SIG-M5 (cell line): ENCODE measurements at regions not wholly inside any gene's neighbourhood (a gene's known extent, or its start where the extent isn't known, plus 50 kb on each side); places are given as distances from the start of the nearest gene placed in this dataset.
"Not testable (repeated sequence)": the region's sequence is repeated elsewhere in the genome, so short reads cannot be mapped to it uniquely, and the experiment has no call there.

ENCODE experiments used
- DNase-seq: peaks from one replicate; lab custom pipeline; 2025; lab: John Stamatoyannopoulos, UW

- DNase-seq = no peak
Observed at GRCh38 chr6:121020656-121021055, 313.6 kb downstream of the TBC1D32 start.

GRCh38 chr6:121008553-121008952, 325.7 kb downstream of the TBC1D32 start:
- no peak for DNase-seq

GRCh38 chr6:121006024-121006423, 328.3 kb downstream of the TBC1D32 start:
- DNase-seq = no peak

GRCh38 chr6:121000381-121000780, 333.9 kb downstream of the TBC1D32 start:
- DNase-seq = no peak

DNA sequence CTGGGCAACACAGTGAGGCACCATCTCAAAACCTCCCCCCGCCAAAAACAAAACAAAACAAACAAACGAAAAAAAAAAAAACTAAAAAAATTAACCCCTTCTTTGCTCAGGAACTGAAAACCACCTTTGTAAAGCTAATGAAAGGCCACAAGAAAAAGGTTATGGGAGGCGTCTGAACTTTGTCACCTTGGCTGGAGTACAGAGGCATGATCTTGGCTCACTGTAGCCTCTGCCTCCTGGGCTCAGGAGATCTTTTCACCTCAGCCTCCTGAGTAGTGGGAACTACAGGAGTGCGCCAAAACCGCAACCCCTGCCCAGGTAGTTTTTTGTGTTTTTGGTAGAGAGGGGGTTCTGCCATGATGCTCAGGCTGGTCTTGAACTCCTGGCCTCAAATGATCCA, 337.9 kb downstream of the TBC1D32 start:
- DNase-seq = no peak

DNA sequence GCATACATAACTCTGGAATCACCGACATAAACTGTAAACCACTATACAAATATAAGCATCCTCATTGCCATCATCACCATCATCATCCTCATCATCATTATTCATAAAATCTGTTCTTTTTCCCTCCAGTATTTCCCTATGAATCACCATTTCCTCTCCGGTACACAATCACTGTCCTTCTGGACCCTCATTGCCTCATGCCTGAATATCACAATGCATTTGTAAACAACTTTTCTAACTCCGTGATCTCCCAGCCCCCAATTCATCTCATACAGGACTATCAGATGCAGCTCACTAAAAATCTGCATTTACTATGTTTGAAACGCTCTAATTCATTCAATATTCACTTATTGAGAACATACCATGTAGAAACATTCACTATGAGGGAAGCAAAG, 339.7 kb downstream of the TBC1D32 start:
- DNase-seq = no peak

GRCh38 chr6:120993929-120994572, 340.2 kb downstream of the TBC1D32 start:
- DNase-seq = no peak

DNA sequence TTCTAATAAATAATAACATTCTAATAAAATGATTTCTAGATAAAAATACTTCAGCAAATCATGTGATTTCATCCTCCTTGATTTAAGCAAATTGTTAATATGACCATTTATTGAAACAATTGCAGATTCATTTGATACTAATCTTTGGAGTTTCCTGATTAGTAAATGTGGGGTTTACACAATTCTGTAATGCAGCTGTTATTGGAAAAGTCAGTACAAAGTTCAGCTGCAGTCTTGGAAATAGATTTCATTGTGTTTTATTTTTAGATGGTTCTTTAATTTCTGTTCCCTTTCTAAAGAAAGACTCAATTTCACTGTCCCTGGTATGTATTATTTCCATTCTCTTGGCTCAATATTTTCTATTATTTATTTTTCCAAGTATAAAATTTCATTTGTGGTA, 342.0 kb downstream of the TBC1D32 start:
- DNase-seq = no peak

- no peak for DNase-seq
Observed at GRCh38 chr6:120990866-120991265, 343.4 kb downstream of the TBC1D32 start.

DNA sequence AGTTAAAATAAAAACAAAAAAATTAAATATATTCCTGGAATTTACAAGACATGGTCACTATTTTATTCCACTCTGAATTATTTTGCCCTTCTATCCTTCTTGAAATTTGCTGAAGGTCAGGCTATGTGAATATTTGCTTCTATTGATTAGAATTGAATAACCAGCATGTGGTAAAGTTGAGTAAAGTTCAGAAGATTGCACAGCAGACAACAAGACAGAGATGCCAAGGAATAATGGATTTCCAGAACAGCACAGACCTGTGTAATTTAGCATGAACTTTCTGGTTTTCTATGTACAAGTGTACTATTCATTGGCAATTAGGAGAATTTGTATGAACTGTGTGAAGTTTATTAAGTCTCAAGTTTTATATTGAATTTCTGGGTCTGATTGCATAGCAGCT, 352.4 kb downstream of the TBC1D32 start:
- no peak for DNase-seq

DNA sequence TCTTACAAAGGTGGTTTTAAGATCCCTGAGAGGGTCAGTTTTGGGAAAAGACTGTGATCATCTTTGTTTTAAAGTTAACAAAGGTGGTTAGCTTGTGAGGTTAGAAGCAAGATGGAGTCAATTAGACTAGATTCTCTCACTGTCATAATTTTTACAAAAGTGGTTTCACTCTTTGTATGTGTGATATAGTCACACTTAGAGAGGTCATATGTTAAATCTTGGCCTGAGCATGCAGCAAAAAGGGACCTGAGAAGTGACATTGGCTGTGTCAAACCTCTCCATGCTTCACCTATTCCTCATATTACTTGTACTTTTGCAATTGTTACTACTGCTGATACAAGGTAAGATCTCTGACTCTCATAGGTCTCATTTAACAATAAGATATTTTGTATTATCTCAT, 368.0 kb downstream of the TBC1D32 start:
- DNase-seq = no peak

DNA sequence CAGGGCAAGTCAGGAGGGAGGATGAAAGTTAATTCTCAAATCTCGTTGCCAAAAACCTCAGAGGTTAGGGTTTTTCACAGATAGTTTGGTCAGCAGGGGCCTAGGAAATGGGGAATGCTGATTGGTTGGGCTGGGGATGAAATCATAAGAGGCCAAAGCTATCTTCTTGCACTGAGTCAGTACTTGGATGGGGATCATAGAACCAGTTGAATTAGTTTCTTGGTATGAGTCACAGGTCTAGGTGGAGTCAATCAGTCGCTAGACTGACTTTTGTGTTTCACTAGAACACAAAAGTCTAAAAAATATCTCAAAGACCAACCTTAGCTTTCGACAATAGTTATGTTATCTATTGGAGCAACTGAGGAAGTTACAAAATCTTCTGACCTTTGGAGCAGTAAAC, 368.5 kb downstream of the TBC1D32 start:
- no peak for DNase-seq

GRCh38 chr6:120960761-120961160, 373.5 kb downstream of the TBC1D32 start:
- no peak for DNase-seq

GRCh38 chr6:120954111-120954510, 380.2 kb downstream of the TBC1D32 start:
- DNase-seq = no peak

DNA sequence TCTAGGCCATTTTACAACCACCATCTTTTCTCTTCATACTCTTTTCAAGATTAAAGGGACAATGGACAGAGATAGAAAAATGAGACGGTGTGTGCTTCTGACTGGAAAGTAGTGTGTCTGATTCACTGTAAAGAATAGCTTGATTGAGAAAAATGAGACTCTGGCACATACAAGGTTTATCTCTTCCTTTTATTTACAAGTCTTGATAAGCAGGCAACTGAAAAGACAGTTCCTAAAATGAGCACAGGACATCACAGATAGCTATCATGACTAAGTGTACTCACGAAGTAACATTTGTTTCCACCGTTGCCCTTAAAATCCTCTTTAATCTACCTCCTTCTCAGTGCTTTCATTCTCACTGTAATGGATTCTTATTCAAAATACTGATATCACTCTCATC, 383.0 kb downstream of the TBC1D32 start:
- no peak for DNase-seq

- no peak for DNase-seq
Observed at GRCh38 chr6:120947111-120947510, 387.2 kb downstream of the TBC1D32 start.

DNA sequence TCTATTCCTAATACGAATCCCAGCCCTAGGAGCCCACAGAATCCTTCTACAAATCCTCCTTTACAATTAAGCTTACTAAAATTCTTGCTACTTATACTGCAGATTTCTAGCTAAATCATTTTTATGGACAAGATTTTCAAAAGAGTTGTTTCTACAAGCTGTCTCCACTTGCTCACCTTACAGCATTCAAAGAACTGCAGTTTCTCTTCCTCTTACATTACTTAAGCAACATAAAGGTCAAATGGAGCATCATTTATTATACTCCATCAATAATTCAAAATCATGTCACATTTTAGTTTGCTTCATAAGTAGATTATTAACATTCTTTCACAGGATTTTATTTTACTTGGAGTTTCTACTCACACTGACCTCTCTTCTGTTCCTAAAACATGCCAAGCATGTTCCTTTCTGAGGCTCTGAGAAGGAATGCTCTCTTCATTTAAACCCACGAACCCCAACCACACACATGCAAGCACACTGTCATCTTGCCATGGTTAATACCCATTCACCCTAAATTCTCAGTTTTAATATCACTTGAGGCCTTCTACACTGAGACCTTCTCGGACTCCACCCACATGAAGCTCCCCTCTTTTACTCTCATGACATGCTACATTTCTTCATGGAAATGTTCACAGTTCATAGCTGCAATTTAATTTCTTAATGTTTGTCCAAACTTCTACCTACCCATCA, 388.2 kb downstream of the TBC1D32 start:
- DNase-seq = no peak

DNA sequence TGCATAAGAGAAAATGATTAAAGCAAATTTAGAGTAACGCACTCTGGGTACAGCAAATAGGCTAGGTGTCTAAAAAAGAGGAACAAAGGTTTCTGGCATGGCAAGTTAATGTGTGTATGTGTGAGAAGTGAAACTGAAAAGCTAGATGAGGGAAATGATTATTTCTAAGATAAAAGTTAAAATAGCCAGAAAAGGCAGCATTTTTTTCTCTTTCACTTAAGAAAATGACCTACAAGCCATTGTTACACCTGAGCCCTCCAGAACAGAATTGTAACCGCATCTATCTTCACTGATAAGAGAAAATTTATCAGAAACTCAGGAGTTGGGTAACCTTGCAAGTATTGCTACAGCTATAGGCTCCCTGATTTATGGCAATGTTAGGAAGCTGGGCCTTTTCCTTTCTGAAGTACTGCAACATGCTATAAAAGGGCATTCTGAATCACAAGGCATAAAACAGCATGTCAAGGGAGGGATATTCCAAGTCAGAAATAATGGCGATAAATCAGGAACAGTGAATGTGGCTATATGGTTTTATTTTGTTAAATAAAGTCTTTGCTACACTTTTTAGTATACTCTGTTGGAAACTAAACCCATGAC, 395.3 kb downstream of the TBC1D32 start:
- DNase-seq = peak; percentile 6

DNA sequence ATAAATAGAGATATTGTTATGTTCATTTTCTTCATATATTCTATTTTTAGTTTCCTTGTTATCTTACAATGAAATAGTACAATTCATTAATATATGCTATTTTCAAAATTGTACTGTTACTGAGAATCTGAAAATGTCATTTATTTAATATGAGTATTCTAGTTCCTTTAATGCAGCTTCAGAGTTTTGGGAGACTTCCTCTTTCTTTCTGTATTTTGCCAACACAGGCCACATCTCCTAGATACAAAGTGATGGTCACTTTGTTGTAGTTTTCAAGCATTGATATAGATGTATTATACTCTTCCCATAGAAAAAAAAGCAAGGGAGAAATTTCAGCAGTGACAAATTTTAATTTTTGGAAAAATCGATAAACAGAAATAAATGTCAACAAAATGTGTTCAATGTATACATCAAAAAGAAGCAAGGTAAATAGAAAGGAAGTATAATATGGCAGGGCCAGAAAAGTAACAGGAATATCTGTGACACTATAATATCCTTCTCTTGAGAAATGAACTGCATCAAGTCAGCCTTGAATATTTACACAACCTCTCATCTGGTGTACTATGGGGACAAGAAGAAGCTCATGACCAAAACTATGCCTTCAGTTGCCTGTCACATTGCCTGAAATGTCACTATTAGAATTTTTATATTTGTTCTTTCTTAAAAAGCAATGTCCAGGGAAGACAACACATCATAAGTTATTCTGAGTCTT, 396.0 kb downstream of the TBC1D32 start:
- no peak for DNase-seq

GRCh38 chr6:120935908-120936307, 398.4 kb downstream of the TBC1D32 start:
- no peak for DNase-seq

DNA sequence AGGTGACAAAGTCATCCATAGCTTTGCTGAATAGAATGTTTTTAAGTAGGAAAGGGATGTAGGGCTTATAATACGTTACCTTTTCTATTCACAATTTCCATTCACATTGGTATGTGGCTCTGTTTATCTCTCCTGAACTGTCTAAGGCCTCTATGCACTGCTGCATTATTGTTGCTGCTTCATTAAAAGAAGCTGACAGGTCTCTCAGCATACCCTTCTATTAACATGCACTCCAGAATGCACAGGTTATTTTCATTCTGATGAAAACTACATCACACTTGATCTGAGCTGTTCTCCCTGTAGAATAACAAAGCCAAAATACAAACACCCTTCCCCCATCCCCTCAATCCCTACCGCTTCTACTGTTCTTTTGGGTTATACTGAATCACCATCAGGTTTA, 399.3 kb downstream of the TBC1D32 start:
- no peak for DNase-seq

DNA sequence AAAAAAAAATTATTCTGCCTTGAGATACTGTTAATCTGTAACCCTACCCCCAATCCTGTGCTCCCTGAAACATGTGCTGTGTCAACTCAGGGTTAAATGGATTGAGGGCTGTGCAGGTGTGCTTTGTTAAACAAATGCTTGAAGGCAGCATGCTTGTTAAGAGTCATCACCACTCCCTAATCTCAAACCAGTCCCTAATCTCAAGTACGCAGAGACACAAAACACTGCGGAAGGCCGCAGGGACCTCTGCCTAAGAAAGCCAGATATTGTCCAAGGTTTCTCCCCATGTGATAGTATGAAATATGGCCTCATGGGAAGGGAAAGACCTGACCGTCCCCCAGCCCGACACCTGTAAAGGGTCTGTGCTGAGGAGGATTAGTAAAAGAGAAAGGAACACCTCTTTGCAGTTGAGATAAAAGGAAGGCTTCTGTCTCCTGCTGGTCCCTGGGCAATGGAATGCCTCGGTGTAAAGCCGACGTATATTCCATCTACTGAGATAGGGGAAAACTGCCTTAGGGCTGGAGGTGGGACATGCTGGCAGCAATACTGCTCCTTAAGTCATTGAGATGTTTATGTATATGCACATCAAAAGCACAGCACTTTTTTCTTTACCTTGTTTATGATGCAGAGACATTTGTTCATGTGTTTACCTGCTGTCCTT, 402.6 kb downstream of the TBC1D32 start:
- not testable (repeated sequence) for DNase-seq
